ENCODE measurements at regions not wholly inside any gene's neighbourhood (a gene's known extent, or its start where the extent isn't known, plus 50 kb on each side); places are given as distances from the start of the nearest gene placed in this dataset.

GRCh38 chr3:6468589-6468988 is 392.3 kb upstream of the GRM7 start:
- TF ChIP-seq CTCF (IDR thresholded peaks at IDR 0.05) (no peak), POLR2A (IDR thresholded peaks at IDR 0.05) (no peak)
